Kidney (tissue), 13 donors: ENCODE measurements at regions not wholly inside any gene's neighbourhood (a gene's known extent, or its start where the extent isn't known, plus 50 kb on each side); places are given as distances from the start of the nearest gene placed in this dataset.

Source experiments
- DNase-seq, 5 donors: peaks; one replicate each; pipeline ENCODE4 v3.0.0-alpha.2; 2013 to 2020
- FAIRE-seq: peaks from 2 replicates; lab custom pipeline; 2012; peaks lifted over from hg19 to GRCh38; lab: Jason Lieb, UNC
- H3K27ac ChIP-seq, 2 donors: one replicate each; pipeline ENCODE4 v1.7.0; 2013; ENCODE audit warnings: low read depth in 2 of 2, low read length in 2 of 2, inconsistent platforms in 1 of 2
- H3K27me3 ChIP-seq: one replicate; pipeline ENCODE4 v1.7.1; 2013; ENCODE audit warnings: low read length, inconsistent platforms; ENCODE audit not compliant: control insufficient read depth, insufficient read depth
- H3K36me3 ChIP-seq, 3 donors: one replicate each; pipeline versions ENCODE4 v1.7.0 to v1.7.1; 2013; ENCODE audit warnings: low read length in 3 of 3, control low read depth in 1 of 3, inconsistent platforms in 1 of 3; ENCODE audit not compliant: insufficient read depth in 3 of 3, control insufficient read depth in 2 of 3
- H3K4me1 ChIP-seq, 3 donors: one replicate each; pipeline versions ENCODE4 v1.7.0 to v1.7.1; 2013; ENCODE audit warnings: low read length in 3 of 3, inconsistent platforms in 1 of 3, low read depth in 1 of 3; ENCODE audit not compliant: control insufficient read depth in 2 of 3, insufficient read depth in 2 of 3
- H3K4me3 ChIP-seq, 3 donors: one replicate each; pipeline versions ENCODE4 v1.7.0 to v1.8.1; 2013; ENCODE audit warnings: low read length in 3 of 3, control low read depth in 1 of 3, inconsistent platforms in 1 of 3
- H3K9ac ChIP-seq, 3 donors: one replicate each; pipeline versions ENCODE4 v1.7.0 to v1.7.1; 2013; ENCODE audit warnings: low read length in 3 of 3, control low read depth in 1 of 3, inconsistent platforms in 1 of 3
- H3K9me3 ChIP-seq, 3 donors: one replicate each; pipeline versions ENCODE4 v1.7.0 to v1.7.1; 2013; ENCODE audit warnings: low read length in 3 of 3, control low read depth in 1 of 3, inconsistent platforms in 1 of 3; ENCODE audit not compliant: control insufficient read depth in 2 of 3, insufficient read depth in 1 of 3
- CTCF ChIP-seq: IDR thresholded peaks from 3 replicates; pipeline ENCODE4 v1.5.1; 2012; ENCODE audit warnings: mild to moderate bottlenecking, moderate library complexity, borderline replicate concordance; ENCODE audit not compliant: insufficient read depth; ENCODE audit errors: extremely low read depth
- intact Hi-C: fragments of 100-400 bp; cut with DNase I; formaldehyde crosslinking; loops from one replicate; pipeline ENCODE4 v1.11.1; 2022
- donor health status: control.
- donor health status: control.
- donor health status: control.
- donor health status: control.
- donor health status: control.
- donor health status: DM: yes; HTN: yes; CAD: no.
- donor health status: Normal renal cell carcinoma (clear cell type).

- no peak for TF ChIP-seq CTCF
- Histone ChIP-seq H3K27me3 (no peaks in the 10 kb centered on the region), H3K9me3 (no peaks in the 10 kb centered on the region), H3K36me3 (no peaks in the 10 kb centered on the region), H3K9ac (no peak overlapping the region), H3K27ac (no peak overlapping the region), H3K4me3 (no peak overlapping the region), H3K4me1 (no peaks in the 10 kb centered on the region)
- DNase-seq: no peak
- no peak for FAIRE-seq
- intact Hi-C loops: no loop called here
These were observed 586.6 kb upstream of the NOVA1 start for GRCh38 chr14:27184427-27184826.

GRCh38 chr14:27186048-27186447 lies 588.2 kb upstream of the NOVA1 start:
- H3K27ac ChIP-seq: no peak overlapping the region
- TF ChIP-seq CTCF: no peak
- intact Hi-C loops: no loop called here
- H3K4me1 ChIP-seq: no peaks in the 10 kb centered on the region
- no peak overlapping the region for H3K4me3 ChIP-seq
- H3K9ac ChIP-seq: no peak overlapping the region
- no peaks in the 10 kb centered on the region for H3K9me3 ChIP-seq
- H3K36me3 ChIP-seq: no peaks in the 10 kb centered on the region
- peak; percentile 89 for FAIRE-seq
- no peaks in the 10 kb centered on the region for H3K27me3 ChIP-seq
- no peak for DNase-seq

- Histone ChIP-seq H3K4me1 (no peaks in the 10 kb centered on the region), H3K27ac (no peak overlapping the region), H3K36me3 (no peaks in the 10 kb centered on the region), H3K9ac (no peak overlapping the region), H3K27me3 (no peaks in the 10 kb centered on the region), H3K9me3 (no peaks in the 10 kb centered on the region), H3K4me3 (no peak overlapping the region)
- no peak for DNase-seq
- TF ChIP-seq CTCF: no peak
- intact Hi-C loops: no loop called here
- no peak for FAIRE-seq
These were observed 589.3 kb upstream of the NOVA1 start for GRCh38 chr14:27187136-27187535.

GRCh38 chr14:27190296-27190695 lies 592.5 kb upstream of the NOVA1 start:
- FAIRE-seq (no peak), DNase-seq (no peak)
- Histone ChIP-seq H3K36me3 (no peaks in the 10 kb centered on the region), H3K9ac (no peak overlapping the region), H3K9me3 (no peaks in the 10 kb centered on the region), H3K27me3 (no peaks in the 10 kb centered on the region), H3K4me3 (no peak overlapping the region), H3K4me1 (no peaks in the 10 kb centered on the region), H3K27ac (no peak overlapping the region)
- TF ChIP-seq CTCF: no peak
- intact Hi-C loops: no loop called here
